ENCODE measurements at regions not wholly inside any gene's neighbourhood (a gene's known extent, or its start where the extent isn't known, plus 50 kb on each side); places are given as distances from the start of the nearest gene placed in this dataset.

DNA sequence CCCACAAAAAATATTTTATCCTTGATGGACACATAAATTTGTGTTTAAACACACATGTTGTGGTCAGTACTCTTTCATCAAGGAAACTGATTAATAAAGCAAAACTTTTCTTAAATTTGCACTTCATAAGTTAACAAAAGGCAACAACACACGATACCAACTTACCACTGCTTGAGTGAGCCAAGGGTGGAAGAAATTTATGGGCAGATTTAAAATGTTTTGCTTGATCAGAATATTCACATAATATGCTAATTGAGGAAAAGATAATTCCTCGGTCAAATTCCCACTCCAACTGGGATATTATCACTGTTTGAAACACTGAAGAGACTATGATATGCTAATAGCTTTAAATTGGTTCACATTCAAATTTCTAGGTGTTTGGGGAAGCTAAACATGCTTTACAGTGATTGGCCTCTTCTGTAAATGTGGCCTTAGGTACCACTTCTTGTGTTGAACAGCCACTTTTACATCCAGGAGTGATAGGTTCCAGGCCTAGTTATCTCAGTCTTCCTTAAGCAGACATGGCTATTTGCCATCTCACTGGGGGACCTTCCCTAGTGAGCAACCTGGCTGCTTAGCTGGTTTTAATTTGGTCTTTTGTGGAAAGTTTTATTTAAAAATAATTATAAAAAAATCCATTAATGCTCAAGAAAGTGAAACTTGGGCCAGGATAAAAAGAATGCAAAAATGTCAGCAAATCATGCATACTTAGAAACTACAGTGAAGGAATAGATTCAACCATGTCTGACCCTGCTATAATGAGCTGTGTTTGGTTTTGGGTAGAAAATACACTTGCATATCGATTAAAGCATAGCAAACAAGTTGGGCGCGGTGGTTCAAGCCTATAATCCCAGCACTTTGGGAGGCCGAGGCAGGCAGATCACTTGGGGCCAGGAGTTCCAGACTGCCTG is 221.2 kb upstream of the MAP3K7 start:
- DNase-seq, result no peak

DNA sequence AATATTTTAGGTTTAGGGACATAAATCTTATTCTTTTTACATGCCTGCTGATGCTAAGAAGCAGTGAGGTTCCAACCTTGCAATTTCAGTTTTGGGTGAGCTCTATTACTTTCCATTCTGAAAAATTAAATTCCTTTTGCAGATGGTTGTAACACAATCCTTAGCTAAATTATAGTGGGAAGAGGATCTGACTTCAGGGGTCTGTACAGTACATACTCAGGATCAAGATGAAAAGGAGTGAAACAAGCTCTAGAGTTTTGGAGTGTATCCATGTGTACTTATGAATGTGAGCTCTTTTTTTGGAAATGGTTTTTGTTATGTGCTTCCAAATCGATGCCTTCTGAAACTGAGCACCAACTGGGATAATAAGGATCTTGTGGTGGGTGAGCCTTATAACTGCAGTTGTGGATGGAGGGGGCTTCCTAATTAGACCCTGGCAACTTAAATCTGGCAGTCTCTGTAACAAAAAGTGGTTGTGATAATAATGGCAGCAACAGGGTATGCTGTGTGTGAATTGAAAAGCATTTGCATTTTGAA is 218.8 kb upstream of the MAP3K7 start:
- no peak for DNase-seq

DNA sequence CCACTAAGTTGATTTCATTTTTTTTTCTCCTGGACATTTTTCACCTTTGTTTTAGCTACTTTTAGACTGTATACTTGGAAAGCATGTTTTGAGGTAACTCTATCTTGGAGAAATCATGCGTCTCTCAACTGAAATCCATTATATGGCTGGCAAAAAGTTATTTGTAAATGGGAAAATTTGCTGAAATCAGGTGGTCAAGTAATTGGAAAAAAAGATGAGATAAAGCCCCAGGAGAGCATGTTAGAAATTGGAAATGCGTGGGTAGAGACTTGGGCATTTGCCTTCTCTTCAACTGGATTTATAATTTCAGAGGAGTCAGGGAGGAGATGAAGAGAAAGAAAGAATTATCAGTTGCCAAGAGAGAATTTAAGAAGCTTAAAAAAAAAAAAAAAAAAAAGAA is 217.1 kb upstream of the MAP3K7 start:
- no peak for DNase-seq

DNA sequence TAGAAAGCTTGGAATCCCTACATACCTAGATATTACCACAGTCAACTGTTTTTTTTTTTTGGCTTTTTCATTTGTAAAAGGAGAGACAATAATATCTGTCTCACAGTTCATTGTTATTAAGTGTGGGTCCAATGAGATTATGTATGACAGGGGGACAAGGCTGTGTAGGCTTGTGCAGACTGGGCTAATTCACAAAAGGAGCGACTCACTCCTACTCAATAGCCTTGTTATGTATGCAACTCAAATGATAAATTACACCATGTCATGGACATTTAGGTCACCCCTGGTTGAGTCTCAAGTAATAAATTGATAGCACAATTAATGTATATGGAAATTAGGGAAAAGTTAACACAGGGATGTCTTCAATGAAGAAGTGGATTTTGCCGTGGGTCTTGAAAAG is 208.2 kb upstream of the MAP3K7 start:
- no peak for DNase-seq

DNA sequence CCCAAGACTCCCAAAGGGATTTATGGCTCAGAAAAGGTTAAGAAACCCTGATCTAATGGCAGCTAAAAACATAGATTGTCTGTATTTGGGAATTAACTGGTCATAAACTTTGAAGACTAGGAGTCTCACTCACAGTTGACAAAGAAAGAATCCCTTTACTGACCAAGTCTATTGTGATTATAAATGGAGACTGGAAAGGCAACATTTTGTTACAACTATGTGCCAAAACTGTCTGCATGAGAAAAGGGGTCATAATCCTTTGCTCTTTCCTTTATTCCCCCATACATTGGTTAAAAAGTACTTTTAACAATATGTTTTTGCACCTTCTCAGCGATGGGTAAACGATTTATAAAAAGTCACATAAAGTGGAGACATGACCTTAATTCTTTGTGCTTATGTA is 206.9 kb upstream of the MAP3K7 start:
- DNase-seq, result no peak

DNA sequence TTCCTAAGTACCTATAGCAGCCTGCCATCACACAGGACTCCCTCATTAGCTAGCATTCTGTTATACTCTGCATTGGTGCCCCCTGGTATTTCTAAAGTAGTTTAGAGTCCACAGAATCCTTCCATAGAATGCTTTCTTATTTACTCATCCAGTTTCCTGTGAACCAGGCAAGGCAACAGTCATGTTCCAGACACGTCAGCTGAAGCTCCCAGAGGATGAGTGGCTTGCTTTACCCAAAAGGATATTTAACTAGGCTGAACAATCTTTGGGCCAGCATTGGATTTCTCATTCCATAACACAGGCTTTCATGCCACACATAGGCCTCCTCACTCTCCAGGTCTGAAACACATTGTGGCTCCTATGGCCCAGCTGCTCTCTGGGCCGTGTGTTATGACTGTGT is 203.8 kb upstream of the MAP3K7 start:
- DNase-seq, result no peak

DNA sequence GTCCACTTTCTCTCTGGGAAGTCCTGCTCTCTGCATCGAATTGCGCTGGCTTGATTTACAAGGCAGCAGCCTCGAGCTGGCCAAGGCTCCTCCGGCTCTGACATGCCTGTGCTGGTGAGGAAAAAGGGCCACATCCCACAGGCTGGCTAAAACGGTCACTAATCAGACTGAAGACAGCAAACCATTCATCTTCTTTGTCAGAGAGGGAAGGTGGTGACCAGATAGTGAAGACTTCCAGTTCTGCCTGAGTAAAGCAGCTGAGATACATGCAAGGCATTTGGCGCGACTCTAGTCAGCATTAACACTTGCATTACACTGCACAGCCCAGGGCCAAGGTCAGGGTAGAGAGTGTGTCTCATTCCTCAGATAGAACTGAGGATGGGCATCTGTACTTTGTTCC is 203.2 kb upstream of the MAP3K7 start:
- DNase-seq, result no peak

DNA sequence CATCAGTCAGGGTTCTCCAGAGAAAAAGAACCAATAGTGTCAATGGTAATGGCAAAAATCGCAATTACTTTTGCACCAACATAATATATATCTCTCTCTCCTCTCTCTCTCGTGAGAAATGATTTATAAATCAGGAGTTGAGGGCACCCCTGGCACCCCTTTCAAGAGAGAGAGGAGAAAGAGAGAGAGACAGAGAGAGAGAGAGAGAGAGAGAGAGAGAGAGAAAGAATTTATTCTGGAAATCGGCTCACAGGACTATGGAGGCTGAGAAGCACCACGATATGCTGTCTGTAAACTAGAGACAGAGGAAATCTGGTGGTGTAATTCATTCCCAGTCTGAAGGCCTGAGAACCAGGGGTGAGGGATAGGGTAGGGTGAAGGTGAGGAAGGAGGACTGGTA is 201.9 kb upstream of the MAP3K7 start:
- no peak for DNase-seq

DNA sequence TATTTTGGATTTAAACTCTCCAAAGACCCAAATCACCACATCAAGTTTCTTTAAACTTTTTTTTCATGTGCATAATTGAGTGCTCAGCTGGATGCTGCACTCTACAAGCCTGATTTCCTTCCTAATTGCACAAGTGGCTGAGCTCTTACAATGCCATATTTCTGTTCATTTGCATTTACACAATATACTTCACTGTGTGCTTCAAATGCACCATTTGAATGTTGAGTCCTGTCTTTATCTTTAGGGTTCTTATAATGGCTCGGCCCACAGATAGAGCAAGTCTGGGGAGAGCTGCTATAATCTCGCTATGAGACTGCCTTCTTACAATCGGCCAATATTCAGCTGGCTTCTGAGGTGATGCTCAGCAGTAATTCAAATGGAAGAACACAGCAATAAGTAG is 200.6 kb upstream of the MAP3K7 start:
- DNase-seq, result no peak

DNA sequence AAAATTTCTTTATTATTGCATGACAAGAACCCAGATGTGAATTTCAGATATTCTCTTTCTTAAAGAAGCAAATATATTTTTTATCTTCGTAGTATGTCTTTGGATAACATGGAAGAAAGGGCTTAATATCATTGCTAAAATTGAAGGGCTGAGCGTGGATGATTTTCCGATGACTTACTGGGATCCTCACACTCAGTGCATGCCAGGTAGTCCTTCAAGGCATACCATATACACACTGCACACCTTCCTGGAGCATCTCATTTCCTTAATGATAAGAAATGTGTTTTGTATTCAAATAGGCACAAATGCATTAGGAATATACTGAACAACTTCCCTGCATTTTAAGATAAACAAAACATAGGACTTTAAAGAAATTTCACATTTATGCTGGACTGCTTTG is 193.9 kb upstream of the MAP3K7 start:
- no peak for DNase-seq

DNA sequence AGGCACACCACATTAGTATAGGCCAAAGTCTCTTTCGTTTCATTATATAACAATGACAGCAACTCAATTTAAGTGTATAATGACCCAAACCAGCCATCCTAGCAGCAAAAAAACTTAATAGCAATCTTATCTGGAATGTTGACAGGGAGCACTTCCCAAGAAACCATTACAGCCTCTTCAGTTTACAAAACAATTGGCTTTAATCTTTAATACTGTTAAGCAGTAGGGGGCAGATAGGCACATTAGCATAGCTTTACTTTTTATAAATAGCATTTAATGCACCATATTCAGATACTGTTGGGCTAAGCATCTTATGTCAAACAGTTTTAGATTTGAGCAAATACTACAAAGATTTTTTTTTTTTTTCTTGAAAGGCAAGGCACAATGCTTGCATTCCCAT is 193.3 kb upstream of the MAP3K7 start:
- DNase-seq, result no peak

DNA sequence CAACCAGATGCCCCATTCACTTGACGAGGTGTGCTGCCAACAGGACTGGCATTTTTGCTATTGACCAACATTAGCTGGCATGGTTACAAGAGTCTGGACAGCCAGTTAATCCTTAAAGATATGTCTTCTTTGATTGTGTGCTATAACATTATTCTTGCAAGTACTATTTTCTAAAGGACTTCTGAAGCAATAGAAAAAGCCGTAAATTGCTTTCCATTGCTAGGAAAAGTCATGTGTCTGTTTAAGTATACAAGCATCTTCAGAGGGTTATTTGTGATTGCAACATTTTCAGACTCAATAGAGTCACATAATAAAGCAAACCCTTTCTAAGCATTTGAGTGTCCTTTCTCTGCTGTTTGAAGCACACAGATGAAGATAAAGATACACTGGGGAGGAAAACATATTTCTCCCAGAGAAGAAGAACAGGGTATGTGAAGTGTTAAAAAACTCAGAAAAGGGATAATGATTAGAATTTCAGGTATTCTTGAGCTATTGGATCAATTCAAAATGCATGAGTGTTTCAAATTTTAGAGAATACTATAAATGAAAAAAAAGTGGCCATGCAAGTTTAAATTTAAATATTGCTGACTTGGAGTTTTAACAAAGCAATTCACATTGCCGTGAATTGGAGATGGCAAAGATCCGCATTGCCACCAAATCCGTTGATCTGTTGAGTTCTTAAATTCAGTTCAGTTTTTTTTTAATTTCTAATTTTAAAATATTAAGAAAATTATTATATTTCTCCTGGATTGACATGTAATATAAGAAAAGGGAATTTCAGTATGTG is 191.7 kb upstream of the MAP3K7 start:
- no peak for DNase-seq

DNA sequence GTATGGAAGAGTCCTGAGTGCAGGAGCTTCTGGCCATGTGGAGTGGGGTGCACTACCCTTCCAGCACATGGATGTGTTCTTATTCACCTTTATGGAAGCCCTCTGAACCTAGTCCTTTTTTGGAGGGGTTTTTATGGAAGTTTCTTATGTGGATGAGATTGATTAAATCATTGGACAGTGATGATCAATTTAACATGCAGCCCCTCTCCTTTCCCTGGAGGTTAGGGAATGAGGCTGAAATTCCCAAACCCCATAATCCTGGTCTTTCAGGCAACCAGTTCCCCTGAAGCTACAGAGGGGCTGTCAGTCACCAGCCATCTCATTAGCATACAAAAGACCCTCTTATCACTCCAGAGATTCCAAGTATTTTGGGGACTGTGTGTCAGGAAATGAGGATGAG is 183.9 kb upstream of the MAP3K7 start:
- no peak for DNase-seq

DNA sequence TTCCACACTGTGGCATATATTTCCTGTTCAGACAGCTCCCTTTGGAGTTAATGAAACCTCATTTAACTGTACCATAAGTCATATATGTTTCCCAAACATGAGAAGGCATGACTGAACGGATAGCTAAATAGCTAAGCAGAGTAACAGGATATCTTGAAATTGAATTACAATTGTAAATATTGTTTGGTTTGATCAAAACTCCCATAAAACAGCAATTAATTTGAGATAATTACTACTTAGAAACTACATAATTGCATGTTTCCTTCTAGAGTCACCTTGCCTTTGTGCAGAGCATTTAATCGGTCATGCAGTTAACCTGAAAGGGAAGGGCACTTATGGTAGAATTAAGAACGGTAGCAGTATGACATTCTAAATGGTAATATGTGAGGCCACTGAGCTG is 179.0 kb upstream of the MAP3K7 start:
- no peak for DNase-seq

DNA sequence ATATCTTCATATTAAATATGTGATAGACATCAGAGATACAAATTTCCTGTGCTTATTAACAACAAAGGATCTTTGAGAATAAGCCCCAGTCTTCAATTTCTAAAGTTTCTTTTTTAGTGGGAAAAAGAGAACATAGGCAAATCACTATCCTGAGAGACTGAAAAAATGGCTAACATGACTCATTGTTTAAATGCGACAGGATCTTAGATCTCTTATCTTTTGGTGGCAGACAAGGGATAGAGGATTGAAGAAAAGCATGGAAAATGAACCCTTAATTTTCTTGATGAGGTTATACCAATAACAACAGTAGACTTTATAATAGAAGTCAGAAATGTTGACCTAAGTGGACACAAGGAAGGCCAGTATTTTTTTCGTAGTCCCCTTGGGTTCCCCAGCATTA is 178.6 kb upstream of the MAP3K7 start:
- DNase-seq, result no peak

DNA sequence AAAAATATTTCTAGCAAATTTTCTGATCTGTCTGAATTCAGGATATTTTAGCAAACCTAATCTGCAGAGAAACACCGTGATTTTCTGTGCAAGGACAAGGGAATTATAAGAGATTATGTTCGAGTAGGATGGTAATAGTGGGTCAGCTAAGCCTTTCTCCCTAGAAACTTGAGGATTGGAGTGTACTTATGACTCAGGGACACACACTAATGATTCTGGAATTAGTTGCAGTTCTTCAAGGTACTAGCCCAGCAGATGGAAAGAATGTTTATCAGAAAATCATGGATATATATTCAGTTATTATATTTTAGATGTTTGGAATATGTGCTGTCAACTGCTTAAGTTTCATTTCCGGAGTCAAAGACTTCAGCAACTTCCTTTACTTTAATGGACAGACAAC is 177.1 kb upstream of the MAP3K7 start:
- no peak for DNase-seq

DNA sequence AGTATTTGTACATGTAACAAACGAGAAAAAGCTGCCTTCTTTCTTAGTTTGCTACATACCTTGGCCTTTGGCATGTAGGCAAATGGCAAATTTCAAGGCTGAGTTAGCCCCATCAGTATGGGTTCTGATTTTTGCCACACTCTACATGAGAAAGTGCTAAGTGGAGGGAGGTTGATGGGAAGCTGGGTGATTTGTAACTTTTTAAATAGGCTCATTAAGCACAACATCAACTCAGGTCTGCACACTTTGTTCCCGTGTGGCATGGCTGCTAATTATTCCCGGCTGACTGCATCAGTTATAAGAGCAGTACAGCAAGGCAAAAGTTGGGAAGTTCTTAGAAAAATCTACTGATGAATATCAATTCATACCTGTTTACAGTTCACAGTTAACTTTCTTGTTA is 172.8 kb upstream of the MAP3K7 start:
- DNase-seq, result no peak

DNA sequence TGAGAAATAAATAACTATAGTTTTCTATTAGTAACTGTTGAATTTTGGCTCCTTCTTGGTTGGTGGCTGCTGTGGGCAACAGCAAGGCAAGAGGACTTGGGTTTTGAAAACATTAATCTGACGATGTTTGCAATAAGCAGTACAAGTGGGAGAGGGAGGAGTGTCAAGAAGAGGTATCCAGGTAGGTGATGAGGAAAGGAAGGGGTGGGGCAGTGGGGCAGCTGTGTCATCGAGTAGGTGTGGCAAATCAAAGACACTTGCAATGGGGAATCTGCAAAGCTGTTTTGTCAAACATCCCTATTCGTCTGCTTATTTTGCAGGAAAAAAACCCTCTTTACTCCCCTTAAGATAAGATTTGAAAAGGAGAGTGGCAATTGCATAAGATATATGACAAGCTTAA is 171.9 kb upstream of the MAP3K7 start:
- DNase-seq, result no peak

DNA sequence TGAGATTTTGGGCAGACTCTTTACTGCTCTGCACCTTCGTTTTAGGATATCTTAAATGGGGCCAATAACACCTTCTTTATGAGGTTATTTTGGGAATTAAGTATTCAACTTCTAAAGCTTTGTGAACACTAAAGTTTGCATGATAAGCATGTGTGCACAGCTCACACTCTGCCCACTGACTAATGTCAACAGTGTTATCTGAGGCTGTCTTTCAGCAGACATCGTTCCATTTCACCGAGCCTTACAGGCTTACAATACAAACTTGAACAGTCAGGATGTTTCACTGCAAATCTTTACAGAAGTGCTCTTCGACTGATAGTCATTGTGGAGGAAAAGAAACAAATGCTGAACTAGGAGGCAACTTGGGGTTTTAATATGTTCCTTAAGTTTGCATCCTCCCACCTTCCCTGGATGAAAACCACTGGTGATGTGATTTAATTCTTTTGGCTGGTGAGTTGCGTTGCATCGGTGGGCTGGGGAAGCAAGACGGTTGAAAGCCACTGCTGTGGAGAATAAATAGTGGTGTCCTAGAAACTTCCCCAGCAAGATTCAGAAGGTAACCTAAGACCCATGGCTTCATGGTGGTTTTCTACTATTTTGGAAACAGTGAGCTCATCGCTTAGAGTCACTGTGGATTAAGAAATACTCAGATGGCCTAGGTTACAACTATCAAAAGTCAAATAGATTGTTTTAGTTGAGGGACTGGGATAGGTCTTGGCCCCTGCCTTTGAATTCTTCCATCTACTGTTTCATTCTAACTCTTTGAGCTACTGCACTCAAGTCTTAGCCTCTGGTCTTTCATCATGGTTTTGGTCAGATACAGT is 167.2 kb upstream of the MAP3K7 start:
- no peak for DNase-seq

DNA sequence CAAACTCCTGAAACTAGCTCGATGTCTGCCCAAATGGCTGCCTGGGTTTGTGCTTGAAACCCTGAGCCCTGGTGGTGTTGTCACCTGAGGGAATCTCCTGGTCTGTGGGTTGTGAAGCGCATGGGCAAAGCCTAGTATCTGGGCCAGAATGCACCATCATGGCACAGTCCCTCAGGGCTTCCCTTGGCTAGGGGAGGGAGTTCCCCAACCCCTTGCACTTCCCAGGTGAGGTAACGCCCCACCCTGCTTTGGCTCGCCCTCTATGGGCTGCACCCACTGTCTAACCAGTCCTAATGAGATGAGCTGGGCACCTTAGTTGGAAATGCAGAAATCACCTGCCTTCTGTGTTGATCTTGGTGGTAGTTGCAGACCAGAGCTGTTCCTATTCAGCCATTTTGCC is 152.9 kb upstream of the MAP3K7 start:
- DNase-seq, result no peak

DNA sequence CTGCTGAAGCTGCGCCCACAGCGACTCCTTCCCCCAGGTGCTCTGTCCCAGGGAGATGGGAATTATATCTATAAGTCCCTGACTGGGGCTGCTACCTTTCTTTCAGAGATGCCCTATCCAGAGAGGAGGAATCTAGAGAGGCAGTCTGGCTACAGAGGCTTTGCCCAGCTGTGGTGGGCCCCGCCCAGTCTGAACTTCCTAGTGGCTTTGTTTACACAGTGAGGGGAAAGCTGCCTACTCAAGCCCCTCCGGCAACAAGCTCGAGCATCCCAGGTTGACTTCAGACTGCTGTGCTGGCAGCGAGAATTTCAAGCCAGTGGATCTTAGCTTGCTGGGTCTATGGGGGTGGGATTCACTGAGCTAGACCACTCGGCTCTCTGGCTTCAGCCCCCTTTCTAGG is 152.5 kb upstream of the MAP3K7 start:
- no peak for DNase-seq

DNA sequence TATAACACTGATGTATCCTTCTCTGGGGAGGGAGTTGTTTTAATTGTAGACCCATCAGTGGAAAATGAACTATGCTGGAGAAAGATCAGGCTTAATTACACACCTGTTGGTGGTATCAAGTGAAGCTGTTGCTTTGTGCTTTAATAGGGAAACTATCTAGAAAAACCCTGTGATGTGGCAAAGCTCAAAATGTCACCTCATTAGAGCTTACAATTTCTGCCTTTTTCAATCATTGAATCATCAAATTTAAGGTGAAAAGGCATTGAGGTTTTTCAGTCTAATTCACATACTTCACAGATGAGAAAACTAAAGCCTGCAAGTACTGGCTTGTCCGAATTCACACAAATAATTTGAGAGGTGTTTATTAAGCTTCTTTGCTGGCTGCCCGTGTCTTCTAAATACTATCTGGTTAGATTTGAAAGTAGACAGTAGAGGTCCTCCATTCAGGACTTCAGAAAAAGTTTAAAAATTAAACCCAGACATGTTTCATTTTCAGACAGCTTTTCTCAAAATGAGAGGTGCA is 143.3 kb upstream of the MAP3K7 start:
- DNase-seq, result no peak

DNA sequence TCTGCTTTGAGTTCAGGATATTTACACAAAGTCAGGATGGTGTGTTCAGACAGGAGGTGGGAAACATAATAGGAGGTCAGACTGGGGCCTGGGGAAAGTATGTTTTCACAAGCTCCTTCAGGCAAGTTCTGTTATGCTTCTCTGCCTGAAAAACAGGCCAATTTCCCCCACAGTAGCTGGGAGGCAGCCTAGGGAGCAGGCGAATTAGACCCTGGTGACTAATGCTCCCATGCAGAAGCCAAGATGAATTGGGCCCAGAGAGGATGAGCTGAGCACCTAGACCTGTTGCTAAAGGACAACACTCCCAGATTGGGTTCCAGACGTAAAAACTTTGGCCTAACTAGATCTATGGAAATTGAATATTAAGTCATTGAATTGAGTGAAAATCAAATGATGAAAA is 142.2 kb upstream of the MAP3K7 start:
- no peak for DNase-seq

Data from activated effector memory CD4-positive, alpha-beta T cell treated with anti-CD3 and anti-CD28 coated beads, Interleukin-2, amount 50 U/mL, for 16 hours (primary cell).